ENCODE measurements at regions not wholly inside any gene's neighbourhood (a gene's known extent, or its start where the extent isn't known, plus 50 kb on each side); places are given as distances from the start of the nearest gene placed in this dataset.
"Not testable (repeated sequence)": the region's sequence is repeated elsewhere in the genome, so short reads cannot be mapped to it uniquely, and the experiment has no call there.

GRCh38 chr1:144045751-144046546, 74.2 kb upstream of the FAM72C start:
- TF ChIP-seq CTCF (IDR thresholded peaks at IDR 0.05; ENCODE audit: poor library complexity, severe bottlenecking); EZH2 (IDR thresholded peaks at IDR 0.05; ENCODE audit: borderline replicate concordance, insufficient read depth, low read length, poor library complexity, severe bottlenecking); REST (IDR thresholded peaks at IDR 0.05; ENCODE audit: borderline replicate concordance); MXI1 (conservative IDR thresholded peaks at IDR 0.05; ENCODE audit: poor library complexity, severe bottlenecking): not testable (repeated sequence)

Data from neural cell (in vitro differentiated cells).